HCT116 (cell line): ENCODE measurements at regions not wholly inside any gene's neighbourhood (a gene's known extent, or its start where the extent isn't known, plus 50 kb on each side); places are given as distances from the start of the nearest gene placed in this dataset.

Source experiments
- CEBPB ChIP-seq: IDR thresholded peaks from 2 replicates; pipeline ENCODE4 v1.6.1; 2012; ENCODE audit warnings: low read depth
- CTCF ChIP-seq, 3 experiments: fragments of 200-600 bp in 1 of 3; sonication (generic) in 1 of 3; IDR thresholded peaks in 2 of 3; conservative IDR thresholded peaks in 1 of 3; 2 replicates each; pipeline ENCODE4 v1.5.1; 2012 to 2017; ENCODE audit warnings: low read depth in 2 of 3, low read length in 2 of 3, antibody characterized with exemption in 1 of 3, borderline replicate concordance in 1 of 3, control low read depth in 1 of 3, mild to moderate bottlenecking in 1 of 3, mixed read lengths in 1 of 3, mixed run types in 1 of 3, moderate library complexity in 1 of 3; ENCODE audit not compliant: insufficient read depth in 1 of 3
- EZH2phosphoT487 ChIP-seq: fragments of 200-600 bp; IDR thresholded peaks from 2 replicates; pipeline ENCODE4 v1.6.1; 2018; ENCODE audit warnings: antibody characterized with exemption, borderline replicate concordance
- JUND ChIP-seq: IDR thresholded peaks from 2 replicates; pipeline ENCODE4 v1.6.1; 2012
- POLR2A ChIP-seq: IDR thresholded peaks from 2 replicates; pipeline ENCODE4 v1.7.0; 2011; ENCODE audit warnings: borderline replicate concordance; ENCODE audit not compliant: insufficient read depth, insufficient read length; ENCODE audit errors: extremely low read depth
- RAD21 ChIP-seq: IDR thresholded peaks from 2 replicates; pipeline ENCODE4 v1.6.1; 2012; ENCODE audit warnings: low read depth, mild to moderate bottlenecking
- SIN3A ChIP-seq: IDR thresholded peaks from 2 replicates; pipeline ENCODE4 v1.6.1; 2012; ENCODE audit warnings: low read depth
- SP1 ChIP-seq: IDR thresholded peaks from 2 replicates; pipeline ENCODE4 v1.6.1; 2012; ENCODE audit warnings: low read depth
- TCF7L2 ChIP-seq: IDR thresholded peaks from 2 replicates; pipeline ENCODE4 v1.7.0; 2011; ENCODE audit warnings: borderline replicate concordance, inconsistent platforms; ENCODE audit not compliant: insufficient read depth, insufficient read length; ENCODE audit errors: extremely low read depth
- YY1 ChIP-seq: IDR thresholded peaks from 2 replicates; pipeline ENCODE4 v1.6.1; 2011; ENCODE audit warnings: low read length, low read depth, moderate library complexity, mild to moderate bottlenecking; ENCODE audit not compliant: insufficient replicate concordance; ENCODE audit errors: extremely low read depth
- ZFX ChIP-seq: fragments of 450-650 bp; IDR thresholded peaks from 2 replicates; pipeline ENCODE4 v1.6.1; 2017

GRCh38 chr5:158272409-158272808 lies 413.5 kb upstream of the CLINT1 start:
- TF ChIP-seq CTCF (IDR thresholded peaks at IDR 0.05 in 2 of 3, conservative IDR thresholded peaks at IDR 0.05 in 1 of 3; ENCODE audit: borderline replicate concordance in 1 of 3, insufficient read depth in 1 of 3, low read depth in 2 of 3, low read length in 2 of 3): no peak
- TF ChIP-seq POLR2A: no peak
- TF ChIP-seq SP1: no peak
- no peak for TF ChIP-seq TCF7L2
- TF ChIP-seq RAD21: no peak
- no peak for TF ChIP-seq JUND
- TF ChIP-seq EZH2phosphoT487: no peak
- no peak for TF ChIP-seq SIN3A
- TF ChIP-seq ZFX: no peak
- TF ChIP-seq YY1: no peak
- TF ChIP-seq CEBPB: no peak
